Ishikawa (cell line): ENCODE measurements at regions not wholly inside any gene's neighbourhood (a gene's known extent, or its start where the extent isn't known, plus 50 kb on each side); places are given as distances from the start of the nearest gene placed in this dataset.

Experiments
- CEBPB ChIP-seq: IDR thresholded peaks from 2 replicates; pipeline ENCODE4 v1.6.1; 2012
- CREB1 ChIP-seq: IDR thresholded peaks from 2 replicates; pipeline ENCODE4 v1.6.1; 2012; ENCODE audit warnings: low read depth
- EGR1 ChIP-seq: IDR thresholded peaks from 2 replicates; pipeline ENCODE4 v1.6.1; 2012
- EP300 ChIP-seq: IDR thresholded peaks from 2 replicates; pipeline ENCODE4 v1.6.1; 2012; ENCODE audit warnings: borderline replicate concordance
- FOXM1 ChIP-seq: IDR thresholded peaks from 2 replicates; pipeline ENCODE4 v1.6.1; 2012; ENCODE audit warnings: low read depth, borderline replicate concordance
- MAX ChIP-seq: IDR thresholded peaks from 2 replicates; pipeline ENCODE4 v1.6.1; 2012
- NFIC ChIP-seq: IDR thresholded peaks from 2 replicates; pipeline ENCODE4 v1.6.1; 2012
- RAD21 ChIP-seq: IDR thresholded peaks from 2 replicates; pipeline ENCODE4 v1.6.1; 2012; ENCODE audit warnings: low read depth
- REST ChIP-seq: IDR thresholded peaks from 2 replicates; pipeline ENCODE4 v1.6.1; 2012; ENCODE audit warnings: low read depth, mild to moderate bottlenecking
- TAF1 ChIP-seq: IDR thresholded peaks from 2 replicates; pipeline ENCODE4 v1.6.1; 2012; ENCODE audit warnings: low read depth, mild to moderate bottlenecking
- TCF12 ChIP-seq: IDR thresholded peaks from 2 replicates; pipeline ENCODE4 v1.6.1; 2012; ENCODE audit warnings: low read depth
- TEAD4 ChIP-seq: IDR thresholded peaks from 2 replicates; pipeline ENCODE4 v1.6.1; 2012
- USF1 ChIP-seq: IDR thresholded peaks from 2 replicates; pipeline ENCODE4 v1.6.1; 2012
- YY1 ChIP-seq: IDR thresholded peaks from 2 replicates; pipeline ENCODE4 v1.6.1; 2012; ENCODE audit warnings: low read depth
- ZBTB7A ChIP-seq: IDR thresholded peaks from 2 replicates; pipeline ENCODE4 v1.6.1; 2012; ENCODE audit warnings: low read depth

- TF ChIP-seq TCF12 (no peak), FOXM1 (no peak), TEAD4 (no peak), CREB1 (no peak)
Observed at GRCh38 chr18:56469582-56469981, 168.8 kb downstream of the TXNL1 start.

- TF ChIP-seq YY1 (no peak), CEBPB (no peak), EP300 (no peak), USF1 (no peak), REST (no peak), TAF1 (no peak), RAD21 (no peak), TCF12 (no peak), ZBTB7A (no peak), EGR1 (no peak), CREB1 (no peak), NFIC (no peak), FOXM1 (no peak), MAX (no peak), TEAD4 (no peak)
Observed at GRCh38 chr18:56468396-56468795, 170.0 kb downstream of the TXNL1 start.

- TF ChIP-seq NFIC (no peak), EGR1 (no peak), CEBPB (no peak), TCF12 (no peak), YY1 (no peak), TEAD4 (no peak), TAF1 (no peak), USF1 (no peak), CREB1 (no peak)
Observed at GRCh38 chr18:56462276-56462675, 176.1 kb downstream of the TXNL1 start.

- no peak for TF ChIP-seq TAF1
- TF ChIP-seq FOXM1, result no peak
- TF ChIP-seq REST, result no peak
- no peak for TF ChIP-seq EGR1
- no peak for TF ChIP-seq CEBPB
- no peak for TF ChIP-seq EP300
- TF ChIP-seq YY1, result no peak
- no peak for TF ChIP-seq ZBTB7A
- TF ChIP-seq CREB1, result no peak
- no peak for TF ChIP-seq TCF12
- TF ChIP-seq USF1, result no peak
- no peak for TF ChIP-seq RAD21
- TF ChIP-seq NFIC, result no peak
- no peak for TF ChIP-seq TEAD4
- no peak for TF ChIP-seq MAX
Observed at GRCh38 chr18:56461151-56461550, 177.2 kb downstream of the TXNL1 start.

GRCh38 chr18:56460581-56460980 is 177.8 kb downstream of the TXNL1 start:
- TF ChIP-seq RAD21 (no peak), NFIC (no peak), TAF1 (no peak), EP300 (no peak), USF1 (no peak), CREB1 (no peak), TCF12 (no peak), ZBTB7A (no peak)
